ENCODE measurements at regions not wholly inside any gene's neighbourhood (a gene's known extent, or its start where the extent isn't known, plus 50 kb on each side); places are given as distances from the start of the nearest gene placed in this dataset.

GRCh38 chr1:101108111-101108500 is 82.5 kb upstream of the DPH5 start:
- Histone ChIP-seq H3K27me3 (ENCODE audit: control insufficient read depth, insufficient read depth, low read length) (no peaks in the 10 kb centered on the region), H3K27ac (ENCODE audit: low read depth, low read length) (no peak overlapping the region), H3K4me1 (ENCODE audit: control insufficient read depth, insufficient read depth, low read length) (no peaks in the 10 kb centered on the region), H3K9me3 (ENCODE audit: control insufficient read depth, insufficient read depth, low read depth, low read length) (no peaks in the 10 kb centered on the region), H3K9ac (ENCODE audit: low read length) (no peak overlapping the region), H3K36me3 (ENCODE audit: control insufficient read depth, insufficient read depth, low read length) (no peaks in the 10 kb centered on the region), H3K4me3 (ENCODE audit: low read depth, low read length) (no peak overlapping the region)

GRCh38 chr1:101107496-101108110 is 82.0 kb upstream of the DPH5 start:
- H3K27me3 ChIP-seq (ENCODE audit: control insufficient read depth, insufficient read depth, low read length), result no peaks in the 10 kb centered on the region
- no peak overlapping the region for H3K27ac ChIP-seq (ENCODE audit: low read depth, low read length)

GRCh38 chr1:101105877-101106276 is 80.3 kb upstream of the DPH5 start:
- Histone ChIP-seq H3K4me1 (ENCODE audit: control insufficient read depth, insufficient read depth, low read length) (no peaks in the 10 kb centered on the region), H3K27ac (ENCODE audit: low read depth, low read length) (no peak overlapping the region), H3K4me3 (ENCODE audit: low read depth, low read length) (no peak overlapping the region), H3K36me3 (ENCODE audit: control insufficient read depth, insufficient read depth, low read length) (no peaks in the 10 kb centered on the region), H3K9ac (ENCODE audit: low read length) (no peak overlapping the region), H3K27me3 (ENCODE audit: control insufficient read depth, insufficient read depth, low read length) (no peaks in the 10 kb centered on the region), H3K9me3 (ENCODE audit: control insufficient read depth, insufficient read depth, low read depth, low read length) (no peaks in the 10 kb centered on the region)

More at GRCh38 chr1:101107496-101108110, 82.0 kb upstream of the DPH5 start:
- Histone ChIP-seq H3K9me3 (ENCODE audit: control insufficient read depth, insufficient read depth, low read depth, low read length) (no peaks in the 10 kb centered on the region), H3K9ac (ENCODE audit: low read length) (no peak overlapping the region), H3K36me3 (ENCODE audit: control insufficient read depth, insufficient read depth, low read length) (no peaks in the 10 kb centered on the region), H3K4me1 (ENCODE audit: control insufficient read depth, insufficient read depth, low read length) (no peaks in the 10 kb centered on the region), H3K4me3 (ENCODE audit: low read depth, low read length) (no peak overlapping the region)

GRCh38 chr1:101102426-101103156 is 77.0 kb upstream of the DPH5 start:
- Histone ChIP-seq H3K9ac (ENCODE audit: low read length) (no peak overlapping the region), H3K36me3 (ENCODE audit: control insufficient read depth, insufficient read depth, low read length) (no peaks in the 10 kb centered on the region), H3K27me3 (ENCODE audit: control insufficient read depth, insufficient read depth, low read length) (no peaks in the 10 kb centered on the region), H3K4me3 (ENCODE audit: low read depth, low read length) (no peak overlapping the region), H3K4me1 (ENCODE audit: control insufficient read depth, insufficient read depth, low read length) (no peaks in the 10 kb centered on the region), H3K27ac (ENCODE audit: low read depth, low read length) (no peak overlapping the region), H3K9me3 (ENCODE audit: control insufficient read depth, insufficient read depth, low read depth, low read length) (no peaks in the 10 kb centered on the region)

- no peaks in the 10 kb centered on the region for H3K36me3 ChIP-seq (ENCODE audit: control insufficient read depth, insufficient read depth, low read length)
- no peak overlapping the region for H3K27ac ChIP-seq (ENCODE audit: low read depth, low read length)
- no peak overlapping the region for H3K9ac ChIP-seq (ENCODE audit: low read length)
- no peaks in the 10 kb centered on the region for H3K27me3 ChIP-seq (ENCODE audit: control insufficient read depth, insufficient read depth, low read length)
- no peak overlapping the region for H3K4me3 ChIP-seq (ENCODE audit: low read depth, low read length)
- H3K9me3 ChIP-seq (ENCODE audit: control insufficient read depth, insufficient read depth, low read depth, low read length), result no peaks in the 10 kb centered on the region
- H3K4me1 ChIP-seq (ENCODE audit: control insufficient read depth, insufficient read depth, low read length), result no peaks in the 10 kb centered on the region
Measured at GRCh38 chr1:101101360-101101759, 75.8 kb upstream of the DPH5 start.

GRCh38 chr1:101100674-101101073 is 75.1 kb upstream of the DPH5 start:
- no peaks in the 10 kb centered on the region for H3K27me3 ChIP-seq (ENCODE audit: control insufficient read depth, insufficient read depth, low read length)
- no peak overlapping the region for H3K9ac ChIP-seq (ENCODE audit: low read length)
- H3K4me1 ChIP-seq (ENCODE audit: control insufficient read depth, insufficient read depth, low read length), result no peaks in the 10 kb centered on the region
- H3K4me3 ChIP-seq (ENCODE audit: low read depth, low read length), result no peak overlapping the region
- no peak overlapping the region for H3K27ac ChIP-seq (ENCODE audit: low read depth, low read length)
- H3K9me3 ChIP-seq (ENCODE audit: control insufficient read depth, insufficient read depth, low read depth, low read length), result no peaks in the 10 kb centered on the region
- H3K36me3 ChIP-seq (ENCODE audit: control insufficient read depth, insufficient read depth, low read length), result no peaks in the 10 kb centered on the region

- H3K9ac ChIP-seq (ENCODE audit: low read length), result no peak overlapping the region
- no peak overlapping the region for H3K27ac ChIP-seq (ENCODE audit: low read depth, low read length)
- no peaks in the 10 kb centered on the region for H3K9me3 ChIP-seq (ENCODE audit: control insufficient read depth, insufficient read depth, low read depth, low read length)
- no peaks in the 10 kb centered on the region for H3K27me3 ChIP-seq (ENCODE audit: control insufficient read depth, insufficient read depth, low read length)
- no peaks in the 10 kb centered on the region for H3K4me1 ChIP-seq (ENCODE audit: control insufficient read depth, insufficient read depth, low read length)
- no peak overlapping the region for H3K4me3 ChIP-seq (ENCODE audit: low read depth, low read length)
- H3K36me3 ChIP-seq (ENCODE audit: control insufficient read depth, insufficient read depth, low read length), result no peaks in the 10 kb centered on the region
Measured at GRCh38 chr1:101098907-101099306, 73.3 kb upstream of the DPH5 start.

GRCh38 chr1:101098327-101098726 is 72.7 kb upstream of the DPH5 start:
- Histone ChIP-seq H3K4me3 (ENCODE audit: low read depth, low read length) (no peak overlapping the region), H3K27me3 (ENCODE audit: control insufficient read depth, insufficient read depth, low read length) (no peaks in the 10 kb centered on the region), H3K27ac (ENCODE audit: low read depth, low read length) (no peak overlapping the region), H3K9me3 (ENCODE audit: control insufficient read depth, insufficient read depth, low read depth, low read length) (no peaks in the 10 kb centered on the region), H3K9ac (ENCODE audit: low read length) (no peak overlapping the region), H3K36me3 (ENCODE audit: control insufficient read depth, insufficient read depth, low read length) (no peaks in the 10 kb centered on the region), H3K4me1 (ENCODE audit: control insufficient read depth, insufficient read depth, low read length) (no peaks in the 10 kb centered on the region)

GRCh38 chr1:101089613-101090338 is 64.2 kb upstream of the DPH5 start:
- Histone ChIP-seq H3K4me1 (ENCODE audit: control insufficient read depth, insufficient read depth, low read length) (no peaks in the 10 kb centered on the region), H3K27ac (ENCODE audit: low read depth, low read length) (no peak overlapping the region), H3K9ac (ENCODE audit: low read length) (no peak overlapping the region), H3K4me3 (ENCODE audit: low read depth, low read length) (no peak overlapping the region), H3K36me3 (ENCODE audit: control insufficient read depth, insufficient read depth, low read length) (no peaks in the 10 kb centered on the region), H3K9me3 (ENCODE audit: control insufficient read depth, insufficient read depth, low read depth, low read length) (no peaks in the 10 kb centered on the region), H3K27me3 (ENCODE audit: control insufficient read depth, insufficient read depth, low read length) (no peaks in the 10 kb centered on the region)

- Histone ChIP-seq H3K4me3 (ENCODE audit: low read depth, low read length) (no peak overlapping the region), H3K27ac (ENCODE audit: low read depth, low read length) (no peak overlapping the region)
Measured at GRCh38 chr1:101088431-101088830, 62.8 kb upstream of the DPH5 start.

GRCh38 chr1:101086783-101087182 is 61.2 kb upstream of the DPH5 start:
- Histone ChIP-seq H3K27me3 (ENCODE audit: control insufficient read depth, insufficient read depth, low read length) (no peaks in the 10 kb centered on the region), H3K27ac (ENCODE audit: low read depth, low read length) (no peak overlapping the region), H3K36me3 (ENCODE audit: control insufficient read depth, insufficient read depth, low read length) (no peaks in the 10 kb centered on the region), H3K4me1 (ENCODE audit: control insufficient read depth, insufficient read depth, low read length) (no peaks in the 10 kb centered on the region), H3K9ac (ENCODE audit: low read length) (no peak overlapping the region), H3K9me3 (ENCODE audit: control insufficient read depth, insufficient read depth, low read depth, low read length) (no peaks in the 10 kb centered on the region), H3K4me3 (ENCODE audit: low read depth, low read length) (no peak overlapping the region)

More at GRCh38 chr1:101088431-101088830, 62.8 kb upstream of the DPH5 start:
- Histone ChIP-seq H3K9ac (ENCODE audit: low read length) (no peak overlapping the region), H3K4me1 (ENCODE audit: control insufficient read depth, insufficient read depth, low read length) (no peaks in the 10 kb centered on the region), H3K27me3 (ENCODE audit: control insufficient read depth, insufficient read depth, low read length) (no peaks in the 10 kb centered on the region), H3K36me3 (ENCODE audit: control insufficient read depth, insufficient read depth, low read length) (no peaks in the 10 kb centered on the region), H3K9me3 (ENCODE audit: control insufficient read depth, insufficient read depth, low read depth, low read length) (no peaks in the 10 kb centered on the region)
